DMS 273 (cell line): ENCODE measurements at regions not wholly inside any gene's neighbourhood (a gene's known extent, or its start where the extent isn't known, plus 50 kb on each side); places are given as distances from the start of the nearest gene placed in this dataset.
"Not testable (repeated sequence)": the region's sequence is repeated elsewhere in the genome, so short reads cannot be mapped to it uniquely, and the experiment has no call there.

Experiments
- DNase-seq: peaks from one replicate; lab custom pipeline; 2025; ENCODE audit not compliant: unreplicated experiment; lab: John Stamatoyannopoulos, UW

- DNase-seq: no peak
Measured at GRCh38 chr7:17396692-17397091, 98.2 kb downstream of the AHR start.

DNA sequence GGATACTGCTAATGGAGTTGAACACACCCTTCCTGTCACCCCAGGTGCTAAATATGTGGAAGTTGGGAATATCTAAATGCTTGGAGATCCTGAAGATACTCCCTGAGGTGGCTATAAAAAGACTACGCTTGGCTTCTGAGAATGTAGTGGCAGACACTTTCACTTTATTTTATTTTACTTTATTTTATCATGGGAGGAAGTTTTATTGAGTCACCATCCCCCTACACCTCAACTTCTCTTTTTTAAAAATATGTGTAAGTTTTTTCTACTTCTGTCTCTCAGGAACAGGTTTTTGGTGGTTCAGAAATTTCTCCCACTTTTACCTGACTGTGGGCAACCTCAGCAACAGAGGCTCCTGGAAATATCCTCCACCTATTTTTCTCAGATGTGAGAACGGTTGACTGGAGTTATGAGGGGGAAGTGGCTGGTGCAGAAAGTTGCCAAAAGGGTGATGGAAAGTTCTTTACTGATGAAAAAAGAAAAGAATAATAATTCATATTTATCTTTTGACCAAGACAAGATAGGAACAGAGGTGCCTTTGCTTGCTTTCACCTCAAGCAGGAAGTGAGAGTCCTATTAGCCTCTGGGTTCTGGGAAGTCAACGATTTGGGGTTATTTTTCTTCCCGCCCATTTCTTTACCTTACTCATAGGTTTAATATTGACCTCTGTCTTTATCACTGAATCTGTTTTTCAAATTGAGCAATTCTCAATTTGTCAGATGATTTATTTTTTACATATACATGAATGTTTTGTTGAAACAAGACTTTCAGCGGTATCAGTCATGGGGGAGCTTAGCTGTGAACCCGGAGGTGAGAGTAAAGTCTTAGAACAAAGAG, 103.6 kb downstream of the AHR start:
- no peak for DNase-seq

DNA sequence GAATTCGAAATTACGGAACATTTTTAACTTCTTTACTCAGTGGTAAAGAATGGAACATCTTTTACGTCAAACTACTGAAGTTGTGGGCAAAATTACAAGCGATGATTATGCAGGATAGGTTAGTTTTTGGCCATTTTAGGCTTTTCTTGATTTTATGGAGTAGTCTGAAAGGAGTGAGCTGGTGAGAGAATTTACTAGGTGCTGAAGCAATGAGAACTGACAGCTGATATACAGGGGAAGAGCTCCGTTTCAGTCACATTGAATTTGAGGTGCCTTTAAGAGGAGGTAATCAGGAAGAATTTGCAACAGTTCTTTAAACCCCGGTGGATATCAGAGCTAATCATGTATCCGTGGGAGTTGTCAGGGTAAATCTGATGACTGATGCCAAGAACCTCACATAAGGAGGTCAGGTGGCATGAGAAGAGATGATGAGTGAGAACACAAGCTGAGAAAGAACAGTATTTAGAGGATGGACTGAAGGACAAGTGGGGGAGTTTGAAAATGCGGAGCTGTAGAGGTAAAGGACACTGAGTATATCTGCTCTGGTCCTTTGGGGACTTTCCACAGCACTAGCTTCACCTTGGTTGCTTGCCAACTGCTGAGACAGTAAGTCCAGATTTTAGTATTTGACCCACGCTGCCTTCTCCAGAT, 104.3 kb downstream of the AHR start:
- DNase-seq: no peak

DNA sequence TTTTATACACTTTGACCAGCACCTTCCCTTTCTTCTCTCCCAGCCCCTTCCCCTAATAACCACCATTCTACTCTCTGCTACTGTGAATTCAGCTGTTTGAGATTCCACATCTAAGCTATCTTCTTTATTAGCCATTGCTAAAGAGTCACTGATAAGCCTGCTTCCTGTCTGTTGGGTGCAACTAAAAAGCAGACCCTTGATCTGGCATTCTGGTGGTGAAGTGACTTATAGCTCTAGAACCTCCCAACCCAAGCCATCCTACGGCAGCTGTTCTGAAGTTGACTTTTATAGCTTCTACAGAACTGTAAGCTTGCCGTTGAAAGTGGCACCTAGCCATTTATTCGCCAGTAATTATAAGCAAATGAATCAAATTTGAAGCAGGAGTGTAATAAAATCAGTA, 105.6 kb downstream of the AHR start:
- no peak for DNase-seq

DNA sequence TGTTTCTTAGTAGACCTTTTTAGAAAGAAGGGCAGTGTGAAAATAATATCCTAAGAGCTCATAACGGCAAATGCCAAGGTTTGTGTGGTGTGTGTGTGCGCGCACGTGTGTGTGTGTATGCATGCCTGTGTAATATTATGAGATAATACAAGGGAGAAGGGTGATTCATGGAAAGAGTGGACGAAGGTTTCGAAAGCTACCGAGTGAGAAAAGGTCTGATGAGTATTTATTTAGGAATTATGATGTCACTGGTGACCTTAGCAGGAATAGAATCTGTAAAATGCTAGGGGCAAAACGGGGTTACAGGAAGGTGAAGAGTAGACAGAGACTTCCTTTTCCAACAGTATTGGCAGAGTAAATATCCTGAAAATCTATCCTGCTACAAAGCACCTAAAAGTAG, 107.3 kb downstream of the AHR start:
- no peak for DNase-seq

- no peak for DNase-seq
Measured at GRCh38 chr7:17406738-17407137, 108.3 kb downstream of the AHR start.

DNA sequence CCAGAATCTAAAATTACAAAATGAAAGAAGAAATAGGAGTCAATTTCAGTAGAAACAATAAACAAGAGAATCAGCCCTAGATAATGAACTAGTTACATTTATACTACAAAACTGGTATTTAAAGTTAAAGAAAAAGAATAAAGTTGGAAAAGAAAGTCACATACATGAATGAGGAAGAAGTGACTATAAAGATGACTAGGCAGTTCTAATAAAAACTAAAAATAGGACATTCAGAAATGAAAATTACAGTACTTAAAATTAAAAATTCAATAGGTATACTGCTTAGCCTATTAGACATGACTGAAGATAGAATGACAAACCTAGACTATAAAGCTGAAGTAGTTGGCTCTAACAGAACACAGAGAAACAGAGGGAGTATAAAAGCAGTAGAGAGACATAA, 108.8 kb downstream of the AHR start:
- no peak for DNase-seq

DNA sequence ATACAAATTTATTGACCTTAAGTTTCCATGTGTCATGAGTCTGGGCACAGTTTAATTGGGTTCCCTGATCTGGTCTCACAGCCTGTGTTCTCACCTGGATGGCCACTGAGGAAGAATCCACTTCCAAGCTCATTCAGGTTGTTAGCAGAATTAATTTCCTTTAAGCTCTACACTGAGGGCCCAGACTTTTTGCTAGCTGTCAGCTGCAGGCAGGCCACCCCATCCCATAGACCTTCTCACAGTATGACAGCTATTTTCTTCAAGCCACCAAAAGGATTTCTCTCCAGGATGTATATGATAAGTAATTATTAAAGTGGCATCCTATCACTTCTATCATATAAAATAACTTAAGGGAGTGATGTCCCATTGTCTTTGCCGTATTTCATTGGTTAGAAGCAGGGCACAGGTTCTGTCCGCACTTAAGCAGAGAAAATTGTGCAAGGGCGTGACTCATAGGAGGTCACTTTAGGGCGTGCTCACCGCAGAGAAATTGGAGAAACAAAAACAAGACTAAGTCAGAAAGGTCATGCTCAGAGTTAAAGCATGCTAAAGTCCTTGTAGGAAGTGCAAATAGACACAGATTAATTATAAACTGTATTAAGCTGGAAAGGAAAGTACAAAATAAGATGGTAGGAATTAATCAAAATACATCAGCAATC, 109.9 kb downstream of the AHR start:
- no peak for DNase-seq

DNA sequence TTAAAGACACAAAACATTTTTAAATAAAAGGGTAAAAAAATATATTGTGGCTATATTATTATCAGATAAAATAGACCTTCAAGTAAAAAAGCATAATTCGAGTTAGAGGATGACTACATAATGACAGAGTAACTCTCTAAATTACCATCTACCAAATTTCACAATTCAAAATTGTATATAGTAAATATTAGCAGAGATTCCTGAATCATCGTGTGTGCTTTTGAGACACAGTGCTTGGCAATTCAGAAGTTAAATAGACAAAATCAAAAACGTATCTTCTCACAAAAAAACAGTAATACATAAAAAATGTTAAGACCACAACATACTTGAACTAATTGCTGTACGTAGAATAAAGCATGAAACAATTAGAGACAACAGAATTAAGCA, 110.4 kb downstream of the AHR start:
- no peak for DNase-seq

DNA sequence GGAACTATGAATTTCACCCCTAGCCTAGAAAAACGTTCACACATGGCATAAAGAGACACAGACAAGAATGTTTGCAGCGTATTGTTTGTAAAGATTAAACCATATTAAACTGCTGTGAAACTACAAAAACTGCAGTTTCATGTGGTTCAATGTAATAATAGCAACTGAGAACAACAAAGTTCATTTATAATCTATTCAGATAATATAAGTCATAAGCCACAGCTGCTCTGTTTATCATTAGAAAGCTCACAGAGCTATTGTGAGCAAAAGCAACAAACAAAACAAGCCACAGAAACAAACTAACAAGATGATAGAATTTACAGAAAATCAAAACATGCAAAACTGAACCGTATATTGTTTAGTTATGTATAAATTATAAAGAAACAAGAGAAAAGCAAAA, 113.5 kb downstream of the AHR start:
- no peak for DNase-seq

DNA sequence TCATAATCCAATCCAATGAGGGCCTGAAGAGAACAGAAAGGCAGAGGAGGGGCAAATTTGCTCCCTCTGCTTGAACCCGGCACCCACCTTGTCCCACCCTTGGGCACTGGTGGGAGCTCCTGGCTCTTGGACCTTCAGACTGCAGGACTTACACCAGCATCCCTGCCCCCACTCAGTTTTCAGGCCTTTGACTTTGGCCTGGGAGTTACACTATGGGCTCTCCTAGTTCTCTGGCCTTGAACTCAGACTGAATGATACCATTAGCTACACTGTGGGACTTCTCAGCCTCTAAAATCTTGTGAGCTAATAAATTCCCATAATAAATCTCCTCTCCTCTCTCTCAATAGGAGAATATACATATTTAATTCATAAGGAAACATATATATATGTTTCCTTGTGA, 114.4 kb downstream of the AHR start:
- no peak for DNase-seq

DNA sequence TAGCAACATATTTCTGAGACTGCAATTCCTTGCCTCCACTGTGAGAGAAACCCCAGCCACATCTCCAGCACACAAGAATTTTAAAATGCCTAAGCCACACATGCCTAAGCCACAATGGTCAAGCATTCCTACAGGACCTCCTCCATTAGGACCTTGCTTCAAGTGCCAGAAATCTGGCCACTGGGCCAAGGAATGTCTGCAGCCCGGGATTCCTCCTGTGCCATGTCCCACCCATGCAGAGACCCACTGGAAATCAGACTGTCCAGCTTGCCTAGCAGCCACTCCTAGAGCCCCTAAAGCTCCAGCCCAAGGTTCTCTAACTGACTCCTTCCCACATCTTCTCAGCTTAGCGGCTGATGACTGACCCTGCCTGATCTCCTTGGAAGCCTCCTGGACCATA, 117.5 kb downstream of the AHR start:
- no peak for DNase-seq

- not testable (repeated sequence) for DNase-seq
Measured at GRCh38 chr7:17420308-17421015, 122.0 kb downstream of the AHR start.

GRCh38 chr7:17421941-17422340, 123.5 kb downstream of the AHR start:
- DNase-seq: no peak

DNA sequence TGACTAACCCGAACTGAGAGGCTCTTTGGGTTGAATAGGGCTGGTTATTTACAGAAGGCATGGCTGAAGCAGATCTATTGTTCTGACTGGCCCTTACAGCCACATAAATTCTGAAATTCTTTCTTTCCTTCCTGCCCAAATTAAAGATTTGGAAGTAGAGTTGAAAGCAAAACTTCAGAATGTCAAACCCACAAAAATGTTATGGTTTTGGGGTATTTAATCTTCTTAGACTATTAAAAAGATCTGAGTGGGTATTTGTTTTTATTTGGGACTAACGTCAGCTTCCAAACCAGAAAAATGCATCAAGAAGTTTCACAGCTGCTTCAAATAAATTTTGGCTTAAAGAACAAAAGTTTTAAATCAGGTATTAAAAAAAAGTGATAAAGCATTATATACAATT, 124.5 kb downstream of the AHR start:
- DNase-seq: no peak

GRCh38 chr7:17427924-17428323, 129.5 kb downstream of the AHR start:
- no peak for DNase-seq

- no peak for DNase-seq
Measured at GRCh38 chr7:17429579-17429978, 131.1 kb downstream of the AHR start.

- no peak for DNase-seq
Measured at GRCh38 chr7:17432793-17433192, 134.3 kb downstream of the AHR start.

GRCh38 chr7:17434191-17434590, 135.7 kb downstream of the AHR start:
- no peak for DNase-seq

DNA sequence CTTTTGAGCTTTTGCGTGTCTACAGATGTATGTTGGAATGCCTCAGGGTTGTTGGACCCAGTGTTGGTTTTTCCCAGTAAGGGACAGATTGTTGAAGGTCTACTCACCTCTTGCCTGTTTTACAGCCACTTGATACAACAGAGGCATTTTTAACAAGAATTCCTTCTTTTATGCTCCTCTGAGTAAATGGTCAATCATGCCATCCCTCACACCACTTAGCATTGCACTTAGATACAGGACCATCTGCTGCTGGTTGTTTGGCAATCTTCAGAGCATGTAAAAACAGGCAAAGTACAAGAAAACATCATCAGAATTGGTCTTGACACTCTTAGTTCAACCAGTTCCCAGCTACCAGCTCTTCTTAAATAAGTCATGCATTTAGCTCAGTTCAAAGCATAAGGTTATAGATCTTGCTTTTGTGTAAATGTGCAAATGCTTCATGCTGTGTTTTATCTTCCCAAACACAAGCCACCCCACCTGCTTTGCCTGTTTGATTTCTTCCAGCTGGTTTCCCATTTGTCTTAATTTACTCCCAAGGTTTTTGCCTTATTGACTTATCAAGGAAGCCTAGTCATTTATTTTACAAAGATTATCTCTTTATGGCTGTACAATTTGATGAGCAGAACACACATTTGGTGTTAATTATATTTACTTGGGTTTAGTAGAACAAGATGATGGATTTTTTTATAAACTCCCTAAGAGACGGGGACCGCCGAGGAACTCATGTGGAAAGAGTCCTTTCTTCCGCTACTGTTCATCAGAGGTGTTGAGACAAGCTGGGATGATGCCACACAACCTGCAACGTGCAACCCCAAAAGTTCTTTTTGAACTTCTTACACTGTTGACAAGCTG, 136.6 kb downstream of the AHR start:
- DNase-seq: no peak

DNA sequence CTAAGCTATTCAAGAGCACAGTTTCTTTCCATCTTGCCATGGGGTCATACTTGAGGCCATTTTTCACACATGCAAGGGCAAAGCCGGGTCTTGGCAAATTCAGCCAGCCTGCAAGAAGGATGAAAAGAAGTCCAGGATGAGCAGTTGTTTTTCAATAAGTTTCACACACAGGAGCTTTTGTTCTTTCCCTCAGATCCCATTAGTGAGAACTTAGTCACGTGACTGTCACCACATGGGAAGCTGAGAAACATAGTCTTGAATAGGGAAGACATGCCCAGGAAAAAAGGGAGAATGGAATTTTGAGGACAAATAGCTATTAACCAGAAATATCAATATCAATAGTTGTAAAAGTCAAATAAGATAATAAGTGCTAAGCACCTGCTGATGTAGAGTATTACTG, 137.7 kb downstream of the AHR start:
- DNase-seq: no peak
